Testis (tissue), 2 donors: ENCODE measurements at regions not wholly inside any gene's neighbourhood (a gene's known extent, or its start where the extent isn't known, plus 50 kb on each side); places are given as distances from the start of the nearest gene placed in this dataset.

Source experiments
- POLR2A ChIP-seq: fragments of 450-650 bp; IDR thresholded peaks from one replicate; pipeline ENCODE4 v1.6.1; 2017; ENCODE audit warnings: antibody characterized with exemption, mild to moderate bottlenecking, moderate library complexity
- TF ChIP-seq, protein P1 (sequence below), 3 experiments: fragments of 450-650 bp in 2 of 3; fragments of 200-600 bp in 1 of 3; sonication (generic) in 1 of 3; IDR thresholded peaks; one replicate each; pipeline ENCODE4 v1.5.1; 2016 to 2019; ENCODE audit warnings: antibody characterized with exemption in 3 of 3, mild to moderate bottlenecking in 2 of 3, moderate library complexity in 1 of 3

GRCh38 chr6:23736577-23736976 is 389.4 kb upstream of the NRSN1 start:
- TF ChIP-seq, protein P1, sequence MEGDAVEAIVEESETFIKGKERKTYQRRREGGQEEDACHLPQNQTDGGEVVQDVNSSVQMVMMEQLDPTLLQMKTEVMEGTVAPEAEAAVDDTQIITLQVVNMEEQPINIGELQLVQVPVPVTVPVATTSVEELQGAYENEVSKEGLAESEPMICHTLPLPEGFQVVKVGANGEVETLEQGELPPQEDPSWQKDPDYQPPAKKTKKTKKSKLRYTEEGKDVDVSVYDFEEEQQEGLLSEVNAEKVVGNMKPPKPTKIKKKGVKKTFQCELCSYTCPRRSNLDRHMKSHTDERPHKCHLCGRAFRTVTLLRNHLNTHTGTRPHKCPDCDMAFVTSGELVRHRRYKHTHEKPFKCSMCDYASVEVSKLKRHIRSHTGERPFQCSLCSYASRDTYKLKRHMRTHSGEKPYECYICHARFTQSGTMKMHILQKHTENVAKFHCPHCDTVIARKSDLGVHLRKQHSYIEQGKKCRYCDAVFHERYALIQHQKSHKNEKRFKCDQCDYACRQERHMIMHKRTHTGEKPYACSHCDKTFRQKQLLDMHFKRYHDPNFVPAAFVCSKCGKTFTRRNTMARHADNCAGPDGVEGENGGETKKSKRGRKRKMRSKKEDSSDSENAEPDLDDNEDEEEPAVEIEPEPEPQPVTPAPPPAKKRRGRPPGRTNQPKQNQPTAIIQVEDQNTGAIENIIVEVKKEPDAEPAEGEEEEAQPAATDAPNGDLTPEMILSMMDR (IDR thresholded peaks at IDR 0.05) = no peak
- no peak for TF ChIP-seq POLR2A
